CD4-positive, alpha-beta T cell treated with Interleukin-12 subunit alpha and Interleukin-12 subunit beta, for 1 hour (primary cell): ENCODE measurements at regions not wholly inside any gene's neighbourhood (a gene's known extent, or its start where the extent isn't known, plus 50 kb on each side); places are given as distances from the start of the nearest gene placed in this dataset.

Source experiments
- DNase-seq: peaks from one replicate; pipeline ENCODE4 v3.0.0-alpha.2; 2020

DNA sequence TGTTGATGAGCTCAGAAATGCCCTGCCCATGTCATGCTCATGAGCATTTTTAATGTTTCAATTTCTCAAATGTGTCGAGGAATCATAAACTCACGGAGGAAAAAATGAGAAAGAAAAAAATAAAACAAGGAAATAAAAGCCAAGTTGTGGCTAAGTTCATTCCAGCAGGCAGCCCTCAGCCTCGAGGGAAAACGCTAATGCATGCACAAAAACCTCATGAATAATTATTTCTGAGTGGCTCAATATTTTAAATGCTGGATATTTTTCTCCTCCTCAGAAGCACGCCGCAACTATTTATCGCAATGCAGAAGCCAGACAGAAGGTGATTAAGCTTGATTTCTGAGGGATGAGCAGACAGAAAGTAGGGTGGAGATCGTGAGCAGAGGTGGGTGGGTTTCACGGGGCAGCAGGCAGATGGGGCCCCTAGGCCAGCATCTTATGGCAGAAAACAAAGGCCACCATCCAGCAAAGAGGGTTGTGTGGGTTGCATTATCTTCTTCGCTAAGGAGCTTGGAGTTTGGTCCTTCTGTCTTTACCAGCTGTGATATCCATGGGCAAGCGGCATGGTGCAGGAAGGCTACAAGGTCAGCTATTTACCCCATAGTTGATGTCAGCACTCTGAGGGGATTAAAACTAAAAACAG lies 151.5 kb upstream of the LRFN2 start:
- no peak for DNase-seq

DNA sequence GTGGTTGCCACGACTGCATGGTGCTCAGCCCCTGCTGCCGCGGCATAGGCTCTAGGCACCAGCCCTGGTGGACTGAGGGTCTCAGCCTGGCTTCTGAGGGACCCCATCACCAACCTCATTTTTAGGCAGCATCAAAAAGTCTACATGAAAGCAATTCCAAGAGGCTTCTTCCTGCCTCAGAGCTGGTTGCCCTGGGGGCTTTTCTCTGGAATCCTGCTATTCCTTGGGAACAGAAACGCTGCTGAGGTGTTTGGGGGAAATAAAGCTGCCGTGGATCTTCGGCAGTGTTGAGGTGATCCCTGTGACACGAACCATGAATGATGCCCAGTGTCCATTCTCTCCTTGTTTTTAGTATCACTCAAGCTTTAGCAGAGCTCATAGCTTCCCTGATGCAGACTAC lies 148.4 kb upstream of the LRFN2 start:
- DNase-seq = no peak

DNA sequence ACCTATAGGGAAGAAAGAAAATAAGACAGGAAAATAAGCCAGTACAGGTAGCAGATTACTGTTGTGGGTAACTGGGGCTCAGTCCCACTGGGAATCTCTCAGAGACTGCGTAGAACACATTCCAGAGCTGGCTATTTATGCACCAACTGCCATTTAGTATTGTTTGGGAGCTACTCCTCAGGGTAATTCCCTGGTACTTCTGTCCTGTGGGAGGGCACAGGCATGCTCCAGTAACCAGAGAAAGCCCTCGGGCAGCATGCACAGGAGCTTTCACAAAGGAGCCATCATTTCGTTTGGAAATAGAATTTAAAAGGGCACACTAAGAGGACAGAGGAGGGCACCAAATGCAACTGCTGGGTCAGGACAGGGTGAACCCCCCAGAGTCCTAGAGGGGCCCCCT lies 148.0 kb upstream of the LRFN2 start:
- no peak for DNase-seq

DNA sequence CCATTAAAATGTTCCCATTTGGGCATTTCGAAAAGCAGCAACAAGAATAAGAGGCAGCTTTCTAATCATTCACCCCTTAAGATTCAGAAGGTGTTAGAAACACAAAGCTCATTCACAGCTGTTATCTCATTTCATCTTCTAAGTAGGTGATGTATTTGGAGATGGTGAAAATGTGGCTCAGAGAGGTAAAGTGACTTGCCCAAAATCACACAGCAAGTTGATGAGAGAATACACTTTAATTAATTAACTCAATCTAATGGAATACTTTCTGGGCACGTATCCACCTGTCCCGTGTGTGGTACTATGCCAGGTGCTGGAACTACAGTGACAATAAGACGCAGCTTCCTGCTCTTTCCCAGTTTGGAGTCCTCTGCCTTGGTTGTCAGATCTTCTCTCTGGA lies 147.4 kb upstream of the LRFN2 start:
- no peak for DNase-seq

DNA sequence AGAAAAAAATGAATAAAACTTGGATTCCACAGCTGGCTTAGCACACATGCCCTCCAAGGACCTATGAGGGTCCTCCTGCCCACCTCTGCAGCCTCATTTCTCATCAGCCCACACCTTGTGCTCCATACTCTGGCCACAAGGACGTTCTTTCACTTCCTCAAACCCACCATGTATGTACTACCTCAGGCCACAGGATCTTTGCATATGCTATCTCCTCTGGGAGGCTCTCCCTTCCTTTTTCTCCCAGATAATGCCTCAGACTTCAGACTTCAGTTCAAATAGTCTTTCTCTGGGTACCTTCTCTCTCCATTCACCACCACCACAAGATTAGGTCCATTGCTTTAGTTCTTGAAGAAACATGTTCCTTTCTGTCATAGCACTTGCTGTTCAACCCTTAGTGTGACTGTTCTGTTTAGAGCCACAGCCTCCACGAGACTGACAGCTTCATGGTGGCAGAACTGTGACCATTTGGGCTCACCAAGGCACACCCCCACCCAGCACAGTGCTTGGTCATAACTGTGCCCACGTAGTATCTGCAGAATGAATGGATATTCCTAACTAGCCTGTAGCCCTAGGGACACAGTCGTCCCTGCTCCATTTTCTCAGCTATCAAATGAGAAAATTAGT lies 146.7 kb upstream of the LRFN2 start:
- no peak for DNase-seq

DNA sequence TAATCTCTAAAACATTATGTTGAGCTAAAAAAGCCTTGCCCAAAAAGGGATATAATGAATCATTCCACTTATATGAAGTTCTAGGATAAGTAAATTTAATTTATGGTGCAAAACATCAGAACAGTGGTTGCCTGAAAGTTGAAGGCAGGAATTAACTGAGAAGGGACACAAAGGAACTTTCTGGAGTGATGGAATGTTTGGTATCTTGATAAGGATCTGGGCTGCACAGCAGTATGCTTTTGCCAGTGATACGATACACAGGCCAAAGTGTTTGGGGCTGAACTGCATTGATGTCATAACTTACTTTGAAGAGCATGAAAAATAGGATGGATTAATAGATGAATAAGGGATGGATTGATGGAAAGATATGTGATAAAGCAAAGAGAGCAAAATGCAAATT lies 146.1 kb upstream of the LRFN2 start:
- DNase-seq = no peak

DNA sequence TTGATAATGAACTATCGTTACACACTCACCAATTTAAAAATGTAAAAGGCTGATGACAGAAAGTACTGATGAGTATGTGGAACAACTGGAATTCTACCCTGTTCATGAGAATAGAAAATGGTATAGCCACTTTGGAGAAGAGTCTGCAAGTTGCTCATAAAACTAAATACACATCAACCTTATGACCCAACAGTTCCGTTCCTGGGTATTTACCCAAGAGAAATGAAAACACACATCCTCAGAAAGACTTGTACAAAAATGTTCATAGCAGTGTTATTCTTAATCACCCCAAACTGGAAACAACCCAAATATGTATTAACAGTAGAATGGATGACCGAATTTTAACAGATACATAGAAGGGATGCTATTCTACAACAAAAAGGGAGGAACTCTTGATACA lies 145.7 kb upstream of the LRFN2 start:
- no peak for DNase-seq

DNA sequence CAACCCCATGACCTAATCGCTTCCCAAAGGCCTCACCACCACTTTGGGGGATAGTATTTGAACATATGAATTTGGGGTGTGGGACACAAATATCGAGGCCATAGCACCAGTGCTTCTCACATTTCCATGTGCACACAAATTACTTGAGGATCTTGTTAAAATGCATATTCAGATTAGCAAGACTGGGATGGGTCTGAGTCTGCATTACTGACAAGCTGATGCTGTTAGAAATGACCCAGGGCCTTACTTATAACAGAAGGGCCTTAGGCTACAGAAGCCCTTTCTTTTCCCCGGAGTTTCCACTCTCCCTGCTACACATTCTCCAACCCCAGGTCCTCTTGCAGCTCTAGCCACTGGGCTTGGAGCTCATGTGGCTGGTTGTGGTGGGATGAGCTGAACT lies 141.5 kb upstream of the LRFN2 start:
- DNase-seq = no peak

DNA sequence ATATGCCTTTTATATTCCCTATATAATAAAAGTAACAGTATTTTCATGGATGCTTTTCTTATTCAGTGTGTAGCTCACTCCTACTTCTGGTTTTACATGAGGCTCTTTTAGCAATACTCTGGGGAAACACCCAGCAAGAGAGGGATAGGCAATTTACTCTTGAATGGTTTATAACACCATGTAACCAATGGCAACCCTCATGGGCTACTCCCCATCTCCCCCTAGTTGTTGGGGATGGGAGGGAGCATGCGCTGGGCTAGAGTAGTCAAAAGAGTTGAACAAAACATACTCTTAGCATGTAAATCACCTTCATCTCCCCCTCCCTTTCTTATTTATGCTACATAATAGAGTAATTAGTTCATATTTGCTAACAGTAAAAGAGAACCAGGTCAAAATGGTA lies 140.1 kb upstream of the LRFN2 start:
- no peak for DNase-seq

DNA sequence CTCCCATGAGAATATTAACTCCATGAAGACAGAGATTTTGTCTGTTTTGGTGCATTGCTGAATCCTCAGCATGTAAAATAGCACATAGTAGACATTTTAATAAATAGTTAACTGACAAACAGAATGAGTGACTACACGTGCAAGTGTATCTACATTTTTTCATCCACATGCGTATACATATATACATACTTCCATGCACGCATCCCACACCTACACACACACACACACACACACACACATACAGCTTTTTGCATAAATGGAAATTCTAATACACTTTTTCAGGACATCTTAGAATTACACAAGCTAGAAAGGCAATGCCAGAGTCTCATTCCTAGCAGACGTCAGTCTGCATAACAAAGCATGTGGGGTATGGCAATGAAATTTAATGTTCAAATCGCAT lies 139.7 kb upstream of the LRFN2 start:
- no peak for DNase-seq

DNA sequence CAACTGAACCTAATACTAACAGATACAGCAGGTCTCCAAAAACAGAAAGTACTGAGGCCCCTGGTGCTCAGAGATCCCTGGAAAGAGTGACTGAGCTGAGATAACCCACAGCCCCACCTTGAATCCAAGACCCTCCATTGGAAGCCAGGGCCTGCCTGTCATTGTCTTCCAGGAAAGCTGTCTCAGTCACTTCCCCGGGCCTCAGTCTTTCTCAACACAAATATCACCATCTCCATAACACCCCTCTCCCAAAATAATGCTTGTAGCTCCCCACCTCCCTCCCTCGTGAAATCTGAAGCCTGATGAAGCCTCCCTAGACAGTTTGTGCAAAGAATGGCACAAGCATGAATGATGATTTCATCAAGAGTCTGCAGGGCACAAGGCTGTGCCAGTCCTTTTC lies 138.2 kb upstream of the LRFN2 start:
- no peak for DNase-seq

DNA sequence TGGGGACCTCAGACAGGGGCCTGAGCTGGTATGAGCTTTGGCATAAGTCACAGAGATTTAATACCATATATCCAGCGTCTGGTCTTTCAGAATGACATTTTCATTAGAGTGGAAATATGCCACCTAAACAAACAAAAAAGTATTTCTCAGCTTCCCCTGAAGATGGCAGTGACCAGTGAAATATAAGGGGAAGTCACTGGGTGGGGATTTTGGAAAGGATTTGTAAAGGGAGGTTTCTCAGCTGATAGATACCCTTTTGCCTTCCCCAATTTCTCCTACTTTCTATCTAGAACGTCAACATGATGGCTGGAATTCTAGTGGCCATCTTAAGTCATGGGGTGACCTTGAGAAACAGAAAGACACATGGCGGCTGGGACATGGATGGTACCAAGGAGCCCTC lies 137.7 kb upstream of the LRFN2 start:
- no peak for DNase-seq

DNA sequence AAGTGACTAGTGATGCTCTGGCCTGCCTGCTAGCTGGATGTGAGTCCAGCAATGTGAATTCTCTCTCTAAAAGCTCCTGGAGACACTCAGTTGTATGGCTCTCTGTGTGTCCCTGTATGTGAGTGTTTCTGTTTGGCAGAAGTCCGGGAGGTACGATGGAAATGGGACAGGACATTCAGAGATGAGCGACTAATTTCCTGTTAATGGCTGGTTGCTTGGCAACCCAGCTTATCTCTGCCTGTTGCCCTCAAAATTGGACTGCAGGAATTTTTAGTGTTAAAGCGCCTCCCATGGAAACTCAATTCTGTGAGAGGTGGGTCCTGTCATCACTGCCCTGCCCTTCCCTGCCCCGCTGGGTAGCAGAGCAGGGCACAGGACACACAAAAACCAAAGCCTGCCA lies 136.8 kb upstream of the LRFN2 start:
- DNase-seq = no peak

DNA sequence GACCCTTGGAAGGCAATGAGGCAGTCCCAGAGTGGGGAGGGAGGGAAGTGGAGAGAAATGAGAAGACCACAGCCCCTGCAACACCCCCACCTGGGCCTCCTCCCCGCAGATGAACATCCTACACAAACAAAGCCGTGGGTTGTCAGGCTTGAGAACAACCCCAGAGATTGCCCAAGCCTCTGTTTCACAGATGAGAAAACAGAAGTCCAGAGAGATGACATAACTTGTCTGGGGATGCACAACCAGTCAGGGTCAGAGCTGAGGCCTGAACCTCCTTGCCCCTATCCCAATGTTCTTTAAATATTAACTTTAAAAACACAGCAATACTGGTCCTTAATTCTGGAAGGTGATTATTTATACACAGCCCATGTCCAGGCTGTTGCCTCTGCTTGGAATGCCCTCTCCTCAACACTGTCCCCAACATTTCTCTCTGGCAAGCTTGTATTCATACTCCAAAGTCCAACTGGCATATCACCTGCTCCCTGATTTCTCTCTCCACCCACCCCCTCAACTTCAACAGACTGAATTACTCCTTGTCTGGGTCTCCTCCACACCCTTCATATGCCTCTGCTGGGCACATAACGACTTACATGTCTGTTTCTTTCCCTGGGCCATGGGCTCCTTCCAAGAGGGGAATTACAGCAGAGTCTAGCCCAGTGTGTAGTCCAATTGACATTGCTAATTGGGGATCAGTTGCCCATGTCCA lies 135.5 kb upstream of the LRFN2 start:
- DNase-seq = no peak

DNA sequence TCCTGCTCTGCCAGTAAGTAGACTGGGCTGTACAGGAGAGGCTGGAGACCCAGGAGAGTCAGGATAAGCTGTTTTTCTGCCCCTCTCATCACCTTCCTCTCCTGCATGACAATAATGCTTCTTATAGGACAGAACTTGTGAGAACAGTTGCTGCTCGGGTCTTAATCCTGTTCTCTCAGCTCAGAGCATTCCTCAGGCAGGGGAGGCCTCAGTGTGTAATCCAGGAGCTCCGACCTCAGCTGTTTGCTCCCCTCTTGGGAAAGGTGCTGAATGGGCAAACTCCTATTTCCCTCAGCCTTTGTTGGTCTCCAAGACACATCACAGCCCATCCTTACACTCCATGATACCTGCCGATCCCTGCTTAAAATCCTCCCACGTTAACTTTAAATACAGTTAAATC lies 134.9 kb upstream of the LRFN2 start:
- DNase-seq = no peak

DNA sequence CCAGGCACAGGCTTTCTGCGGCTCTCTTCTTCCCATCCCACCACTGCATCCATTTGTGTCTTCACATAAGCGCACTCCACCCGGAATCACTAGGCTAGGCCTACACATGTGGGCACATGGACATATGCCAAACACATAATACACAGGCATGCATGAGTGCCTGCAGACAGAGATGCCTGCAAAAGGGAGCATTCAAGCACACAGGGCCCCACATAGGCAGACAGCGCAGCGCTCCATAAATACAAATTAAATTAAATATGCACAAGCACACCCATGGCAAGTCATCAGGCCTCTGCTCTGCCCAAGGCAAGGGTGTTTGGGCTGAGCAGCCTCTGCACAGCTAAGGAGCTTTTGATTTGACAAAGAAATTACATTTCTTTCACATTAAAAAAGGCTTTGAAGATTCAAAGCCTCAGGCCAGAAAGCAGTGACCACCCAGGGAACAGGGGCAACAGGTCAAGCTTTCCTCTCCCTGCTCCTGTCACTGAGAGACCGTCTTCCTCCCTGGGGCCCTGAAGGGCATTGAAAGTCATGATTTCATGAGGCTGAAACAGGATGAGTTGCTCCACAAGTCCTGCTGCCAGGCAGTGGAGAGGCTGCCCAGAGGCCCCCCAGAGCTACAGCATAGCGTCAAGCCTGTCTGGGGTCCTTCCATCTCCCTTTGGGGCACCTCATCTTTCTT lies 134.2 kb upstream of the LRFN2 start:
- no peak for DNase-seq

DNA sequence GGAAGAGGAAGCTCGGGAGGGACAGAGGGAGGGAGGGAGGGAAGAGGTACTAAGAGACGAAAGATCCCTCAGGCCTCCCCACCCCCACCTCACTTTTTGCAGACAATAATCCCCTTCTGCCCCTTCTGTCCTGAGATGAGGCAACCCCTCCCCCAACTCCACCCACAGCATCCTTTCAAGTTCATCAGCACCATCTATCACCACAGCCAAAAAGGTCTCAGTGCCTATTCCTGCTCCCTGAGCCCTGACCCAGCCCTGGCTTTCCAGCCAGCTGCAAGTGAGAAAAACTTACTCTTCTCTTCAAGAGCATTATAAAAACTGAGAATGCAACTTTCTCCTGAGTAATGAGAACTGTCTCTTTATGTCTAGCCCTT lies 133.2 kb upstream of the LRFN2 start:
- DNase-seq = no peak

DNA sequence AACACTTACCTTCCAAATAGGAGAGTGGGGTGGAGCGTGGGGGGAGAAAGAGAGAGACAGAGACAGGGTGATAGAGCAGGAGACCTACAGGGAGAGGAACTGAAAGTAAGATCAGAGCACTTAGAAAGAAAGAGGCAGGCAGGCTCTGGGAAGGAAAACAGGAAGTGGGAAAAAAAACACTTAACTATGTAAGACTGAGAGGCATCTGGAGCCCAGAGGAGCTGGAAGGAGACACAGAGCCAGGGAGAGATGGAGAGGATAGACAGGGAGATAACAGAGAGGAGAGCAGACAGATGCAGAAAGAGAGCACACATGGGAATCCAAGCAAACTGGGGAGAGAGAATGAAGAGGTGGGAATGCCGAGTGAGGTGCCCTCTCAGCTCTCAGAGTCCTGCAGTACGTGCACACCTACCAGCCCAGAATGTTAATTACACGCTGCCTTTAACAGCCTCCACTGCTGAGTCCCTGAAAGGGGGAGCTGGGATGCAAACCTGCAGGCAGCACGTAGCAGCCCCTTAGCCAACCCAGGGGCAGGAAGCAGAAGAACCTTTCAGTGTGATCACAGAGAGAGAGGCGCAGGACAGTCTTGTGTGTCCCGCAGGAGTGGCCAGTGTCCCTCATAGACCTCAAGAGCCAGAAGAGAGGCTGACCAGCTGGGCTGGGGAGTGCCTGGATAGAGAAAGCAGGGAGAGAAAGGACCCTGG lies 132.7 kb upstream of the LRFN2 start:
- DNase-seq = no peak

DNA sequence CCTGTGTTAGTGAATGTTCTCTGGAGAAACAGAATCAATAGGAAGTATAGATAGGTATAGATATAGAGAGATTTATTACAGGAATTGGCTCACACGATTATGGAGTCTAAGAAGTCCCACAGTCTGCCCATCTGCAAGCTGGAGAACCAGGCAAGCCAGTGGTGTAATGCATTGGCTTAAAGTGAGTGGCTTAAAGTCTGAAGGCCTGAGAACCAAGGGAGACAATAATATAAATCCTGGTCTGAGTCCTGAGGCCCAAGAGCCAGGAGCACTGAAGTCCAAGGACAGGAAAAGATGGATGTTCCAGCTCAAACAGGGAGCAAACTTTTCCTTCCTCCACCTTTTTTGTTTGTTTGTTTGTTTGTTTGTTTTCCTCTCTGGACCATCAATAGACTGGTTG lies 131.2 kb upstream of the LRFN2 start:
- DNase-seq = no peak

DNA sequence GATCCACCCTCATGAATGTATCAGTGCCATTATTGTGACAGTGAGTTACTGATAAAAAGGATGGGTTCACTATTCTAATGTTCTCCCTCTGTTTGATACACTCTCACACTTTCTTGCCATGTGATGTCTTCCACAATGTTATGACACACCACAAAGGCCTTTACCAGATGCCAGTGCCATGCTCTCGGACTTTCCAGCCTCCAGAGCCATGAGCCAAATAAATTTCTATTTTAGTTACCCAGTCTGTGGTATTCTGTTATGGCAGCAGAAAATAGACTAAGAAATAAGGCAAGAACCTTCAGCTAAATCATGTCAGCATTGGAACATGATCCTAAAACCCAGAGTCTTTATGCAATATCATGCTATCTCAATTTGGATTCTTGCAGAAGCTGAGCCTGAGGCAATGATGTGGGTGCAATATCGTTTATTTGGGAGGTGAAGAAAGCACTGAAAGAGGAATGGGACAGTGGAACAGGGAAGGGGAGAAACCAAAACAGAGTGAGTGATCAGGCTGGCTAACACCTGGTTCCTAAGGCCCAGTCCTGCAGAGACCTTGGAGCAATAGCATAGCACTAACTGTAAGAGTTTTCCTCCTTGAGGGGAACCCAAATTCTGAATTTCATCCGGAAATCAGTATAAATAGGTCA lies 130.4 kb upstream of the LRFN2 start:
- DNase-seq = no peak

DNA sequence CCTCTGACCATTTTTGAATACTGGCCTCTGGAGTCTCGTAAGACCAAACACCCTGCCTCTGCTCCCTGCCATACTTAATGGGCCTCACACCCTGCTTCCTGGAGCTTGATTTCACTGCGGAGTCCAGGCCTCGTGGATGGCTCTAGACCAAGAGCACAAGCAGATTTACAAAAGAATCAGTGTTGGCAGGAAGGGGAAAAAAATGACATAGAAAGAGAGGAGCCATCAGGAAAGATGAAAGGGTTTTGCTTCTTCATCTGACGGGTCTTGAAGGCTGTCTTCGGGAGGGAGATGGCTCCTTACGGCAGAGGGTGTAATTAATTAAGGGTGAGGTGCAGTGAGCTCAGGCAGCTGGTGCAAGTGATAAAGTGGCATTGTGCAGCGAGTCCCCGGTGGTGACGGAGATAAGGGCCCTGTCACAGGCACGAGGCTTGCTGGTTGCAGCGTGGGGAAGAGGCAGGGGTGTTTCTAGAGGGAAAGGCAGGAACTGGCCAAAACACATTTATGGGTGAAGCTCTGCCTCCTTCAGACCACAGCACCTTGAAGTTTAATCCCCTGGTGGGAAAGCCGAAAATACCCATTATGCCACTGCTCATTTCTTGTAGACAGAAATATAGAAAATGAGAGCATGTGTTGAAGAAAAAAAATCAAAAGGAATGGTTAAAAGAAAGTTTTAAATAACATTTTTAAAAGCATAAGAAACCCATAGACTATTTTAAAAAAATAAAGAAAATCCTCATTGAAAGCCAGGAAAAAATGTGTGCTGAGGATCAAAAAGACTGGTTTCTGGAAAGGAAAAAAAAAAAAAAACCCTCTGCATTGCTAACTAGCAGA lies 128.6 kb upstream of the LRFN2 start:
- DNase-seq = no peak
